Mucosa of descending colon (tissue), 3 donors: ENCODE measurements at regions not wholly inside any gene's neighbourhood (a gene's known extent, or its start where the extent isn't known, plus 50 kb on each side); places are given as distances from the start of the nearest gene placed in this dataset.
A peak's percentile ranks its signal among the peaks of the same experiment; 100 is the strongest.

ENCODE experiments used
- ATAC-seq: fragments of 200-7000 bp; cut with Tn5 transposase; one replicate; pipeline ENCODE4 v1.9.1; 2020; ENCODE audit warnings: mild to moderate bottlenecking, moderate library complexity
- DNase-seq, 3 donors: peaks; one replicate each; pipeline ENCODE4 v3.0.0-alpha.2; 2020
- H3K36me3 ChIP-seq: fragments of 200-600 bp; one replicate; pipeline ENCODE4 v1.8.0; 2021; ENCODE audit warnings: low read depth, mild to moderate bottlenecking
- H3K4me1 ChIP-seq: fragments of 200-600 bp; one replicate; pipeline ENCODE4 v1.8.0; 2021; ENCODE audit warnings: low read depth, mild to moderate bottlenecking
- H3K4me3 ChIP-seq: fragments of 200-600 bp; one replicate; pipeline ENCODE4 v1.8.0; 2021; ENCODE audit warnings: mild to moderate bottlenecking
- H3K9me3 ChIP-seq: fragments of 200-600 bp; one replicate; pipeline ENCODE4 v1.8.0; 2021; ENCODE audit warnings: mild to moderate bottlenecking
- intact Hi-C, 2 donors: fragments of 100-400 bp; cut with DNase I in 1 of 2; cut with micrococcal nuclease in 1 of 2; formaldehyde crosslinking; loops; one replicate each; pipeline versions ENCODE4 v1.11.0 to v1.11.1; 2022; cut with DNase I, micrococcal nuclease
- TF ChIP-seq, protein P1 (sequence below): fragments of 200-600 bp; IDR thresholded peaks from one replicate; pipeline ENCODE4 v1.8.0; 2022; ENCODE audit warnings: antibody characterized with exemption, mild to moderate bottlenecking
- donor health status: DM: no; HTN: no; CAD: no; lungs with moderate emphysema.
- donor health status: DM: no; HTN: no; CAD: no.
- donor health status: DM: no; HTN: yes; CAD: no.

DNA sequence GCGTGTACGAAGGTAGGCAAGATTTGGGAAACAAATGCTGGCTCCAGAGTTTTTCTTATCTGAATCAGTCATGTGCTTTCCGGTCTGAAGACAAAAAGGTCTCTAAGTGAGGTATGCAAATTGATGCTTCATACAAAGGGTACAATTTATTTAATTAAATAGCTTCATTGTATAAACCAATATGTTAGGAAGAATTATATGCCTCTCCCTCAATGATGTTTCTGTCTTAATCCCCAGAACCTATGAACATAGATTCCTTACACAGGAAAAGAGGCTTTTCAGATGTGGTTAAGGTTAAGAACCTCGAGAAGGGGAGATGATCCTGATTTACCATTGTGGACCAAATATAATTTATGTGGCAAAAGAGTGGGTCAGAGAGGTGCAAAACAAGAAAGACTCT lies 543.5 kb upstream of the PCDH10 start:
- H3K36me3 ChIP-seq, result no peaks in the 10 kb centered on the region
- intact Hi-C loops, result no loop called here
- no peak overlapping the region for H3K4me3 ChIP-seq
- TF ChIP-seq, protein P1, sequence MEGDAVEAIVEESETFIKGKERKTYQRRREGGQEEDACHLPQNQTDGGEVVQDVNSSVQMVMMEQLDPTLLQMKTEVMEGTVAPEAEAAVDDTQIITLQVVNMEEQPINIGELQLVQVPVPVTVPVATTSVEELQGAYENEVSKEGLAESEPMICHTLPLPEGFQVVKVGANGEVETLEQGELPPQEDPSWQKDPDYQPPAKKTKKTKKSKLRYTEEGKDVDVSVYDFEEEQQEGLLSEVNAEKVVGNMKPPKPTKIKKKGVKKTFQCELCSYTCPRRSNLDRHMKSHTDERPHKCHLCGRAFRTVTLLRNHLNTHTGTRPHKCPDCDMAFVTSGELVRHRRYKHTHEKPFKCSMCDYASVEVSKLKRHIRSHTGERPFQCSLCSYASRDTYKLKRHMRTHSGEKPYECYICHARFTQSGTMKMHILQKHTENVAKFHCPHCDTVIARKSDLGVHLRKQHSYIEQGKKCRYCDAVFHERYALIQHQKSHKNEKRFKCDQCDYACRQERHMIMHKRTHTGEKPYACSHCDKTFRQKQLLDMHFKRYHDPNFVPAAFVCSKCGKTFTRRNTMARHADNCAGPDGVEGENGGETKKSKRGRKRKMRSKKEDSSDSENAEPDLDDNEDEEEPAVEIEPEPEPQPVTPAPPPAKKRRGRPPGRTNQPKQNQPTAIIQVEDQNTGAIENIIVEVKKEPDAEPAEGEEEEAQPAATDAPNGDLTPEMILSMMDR, result no peak
- ATAC-seq, result no peak
- H3K9me3 ChIP-seq, result no peaks in the 10 kb centered on the region
- H3K4me1 ChIP-seq, result no peaks in the 10 kb centered on the region
- DNase-seq, result no peak

DNA sequence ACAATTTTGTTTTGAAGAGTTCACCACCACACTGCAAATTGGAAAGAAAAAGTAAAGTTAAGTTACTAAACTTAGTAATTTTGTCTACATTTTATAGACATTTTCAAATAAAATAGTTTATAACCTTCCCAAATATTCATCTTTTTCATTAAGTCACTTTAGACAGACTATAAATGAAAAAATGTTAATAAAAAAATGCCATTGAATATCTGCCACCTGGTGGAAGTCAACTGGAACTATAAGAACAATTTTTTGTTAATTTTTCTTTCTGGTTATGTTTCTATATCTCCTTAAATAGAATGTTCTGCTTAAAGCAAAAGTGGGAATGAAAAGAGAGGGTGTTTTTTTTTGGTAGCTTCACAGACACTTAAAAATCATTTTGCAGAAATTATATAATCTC lies 534.4 kb upstream of the PCDH10 start:
- no peak for DNase-seq
- Histone ChIP-seq H3K9me3 (peaks cover 9% of the 10 kb centered on the region), H3K4me3 (no peak overlapping the region), H3K36me3 (no peaks in the 10 kb centered on the region), H3K4me1 (no peaks in the 10 kb centered on the region)
- intact Hi-C loops, result no loop called here
- TF ChIP-seq, protein P1, result no peak
- no peak for ATAC-seq

DNA sequence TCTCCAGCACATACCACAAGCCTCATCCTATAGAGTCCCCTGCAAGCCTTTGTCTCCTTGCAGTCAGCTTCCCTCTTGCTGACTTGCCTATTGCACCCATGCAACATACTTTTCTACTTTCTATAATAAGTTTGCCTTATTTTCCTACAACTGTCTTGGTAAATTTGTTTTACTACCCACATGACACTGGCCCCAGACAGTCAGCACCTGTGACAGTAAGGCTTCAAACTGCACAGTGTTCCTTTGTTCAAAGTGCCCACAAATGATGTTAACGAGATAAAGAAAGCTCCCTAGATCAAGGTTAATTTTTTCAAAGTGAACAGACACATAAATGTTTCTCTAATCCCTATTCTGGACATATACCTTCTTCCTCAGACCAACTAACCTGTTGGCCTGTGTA lies 529.1 kb upstream of the PCDH10 start:
- no peaks in the 10 kb centered on the region for H3K36me3 ChIP-seq
- H3K4me1 ChIP-seq, result no peaks in the 10 kb centered on the region
- no peak overlapping the region for H3K4me3 ChIP-seq
- ATAC-seq, result no peak
- intact Hi-C loops, result no loop called here
- H3K9me3 ChIP-seq, result peaks cover 9% of the 10 kb centered on the region
- DNase-seq, result no peak
- TF ChIP-seq, protein P1, result no peak

DNA sequence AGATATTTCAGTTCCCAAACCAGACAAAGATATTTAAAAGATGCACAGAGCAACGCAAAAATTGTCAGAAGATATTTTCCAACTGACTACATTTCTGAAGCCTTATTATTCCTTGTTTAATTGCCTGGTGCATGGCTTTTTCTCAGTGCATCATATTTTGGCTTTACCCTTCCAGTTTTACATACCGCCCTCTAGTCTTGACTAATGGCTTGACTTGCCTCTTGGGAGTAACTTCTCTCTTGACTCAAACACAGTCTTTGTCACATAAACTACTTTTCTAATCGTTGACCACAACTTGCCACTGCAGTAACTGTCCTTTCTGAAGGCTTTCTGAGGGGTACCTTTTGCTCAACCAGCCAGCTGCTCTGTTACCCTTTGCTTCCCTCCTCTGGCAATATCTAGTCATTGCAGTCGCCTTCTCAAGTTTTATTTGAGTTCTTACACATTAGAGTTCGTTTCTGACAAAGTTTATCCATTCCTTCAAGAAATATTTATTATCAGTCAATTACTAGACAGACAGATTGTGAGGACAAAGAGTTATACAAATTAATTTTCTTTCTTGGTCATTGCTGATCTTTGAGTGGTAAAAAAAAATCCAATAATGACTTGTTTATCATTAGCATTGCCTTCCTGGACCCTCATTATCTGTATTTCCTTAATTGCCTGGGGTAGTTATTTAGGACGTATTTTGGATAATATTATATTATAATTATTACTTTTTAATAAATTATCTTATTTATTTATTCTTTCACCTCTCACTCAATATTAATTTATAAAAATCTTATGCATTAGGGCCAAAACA lies 506.9 kb upstream of the PCDH10 start:
- intact Hi-C loops, result no loop called here

DNA sequence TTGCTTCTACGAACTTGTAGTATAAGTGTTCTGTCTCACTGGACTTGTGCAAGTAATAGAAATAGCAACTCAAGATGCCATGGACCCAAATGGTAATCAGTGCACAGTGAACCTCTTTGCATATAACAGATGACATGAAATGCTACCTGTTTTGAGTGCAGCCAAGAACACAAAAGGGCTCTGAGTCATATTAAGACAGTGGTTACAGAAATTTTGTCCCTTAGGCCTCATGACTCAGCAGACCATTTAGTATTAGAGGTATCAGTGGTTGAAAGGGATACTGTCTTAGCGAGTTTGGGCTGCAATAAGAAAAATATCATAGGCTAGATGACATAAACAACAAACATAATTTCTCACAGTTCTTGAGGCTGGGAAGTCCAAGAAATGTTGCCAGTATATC lies 502.9 kb upstream of the PCDH10 start:
- ATAC-seq, result no peak
- intact Hi-C loops, result no loop called here
- Histone ChIP-seq H3K36me3 (no peaks in the 10 kb centered on the region), H3K4me3 (no peak overlapping the region), H3K9me3 (no peaks in the 10 kb centered on the region), H3K4me1 (no peaks in the 10 kb centered on the region)
- no peak for DNase-seq
- TF ChIP-seq, protein P1, result no peak

More for the DNA sequence above, 506.9 kb upstream of the PCDH10 start:
- Histone ChIP-seq H3K4me3 (no peak overlapping the region), H3K36me3 (no peaks in the 10 kb centered on the region), H3K4me1 (no peaks in the 10 kb centered on the region), H3K9me3 (no peaks in the 10 kb centered on the region)
- ATAC-seq (no peak), DNase-seq (peak in 1 of 3 donors; percentile 3)
- TF ChIP-seq, protein P1, result no peak
